HepG2 (cell line): ENCODE measurements at regions not wholly inside any gene's neighbourhood (a gene's known extent, or its start where the extent isn't known, plus 50 kb on each side); places are given as distances from the start of the nearest gene placed in this dataset.
"Not testable (repeated sequence)": the region's sequence is repeated elsewhere in the genome, so short reads cannot be mapped to it uniquely, and the experiment has no call there.

Experiments
- CREM ChIP-seq, 2 experiments: sonication (generic) in 1 of 2; formaldehyde crosslinking in 1 of 2; IDR thresholded peaks; 2 replicates each; pipeline versions ENCODE4 v1.4.0 to v1.6.1; 2016 to 2020; ENCODE audit warnings: antibody characterized with exemption in 1 of 2, mild to moderate bottlenecking in 1 of 2, missing genetic modification reagents in 1 of 2
- SALL1 ChIP-seq: sonication (generic); formaldehyde crosslinking; IDR thresholded peaks from 2 replicates; pipeline ENCODE4 v1.8.0; 2022; ENCODE audit warnings: mild to moderate bottlenecking, missing genetic modification reagents
- SIN3B ChIP-seq: fragments of 150-350 bp; IDR thresholded peaks from 2 replicates; pipeline ENCODE4 v1.6.1; 2014; ENCODE audit warnings: low read length
- TAF1 ChIP-seq: sonication (generic); formaldehyde crosslinking; IDR thresholded peaks from 2 replicates; pipeline ENCODE4 v1.4.0; 2020; ENCODE audit warnings: missing genetic modification reagents
- TCF12 ChIP-seq, 2 experiments: fragments of 450-650 bp in 1 of 2; sonication (generic) in 1 of 2; formaldehyde crosslinking in 1 of 2; IDR thresholded peaks; 2 replicates each; pipeline versions ENCODE4 v1.6.1 to v1.8.0; 2017 to 2022; ENCODE audit warnings: antibody characterized with exemption in 1 of 2, mild to moderate bottlenecking in 1 of 2, missing genetic modification reagents in 1 of 2, moderate library complexity in 1 of 2
- ZFP1 ChIP-seq: IDR thresholded peaks from 2 replicates; pipeline ENCODE4 v1.6.1; 2016
- TF ChIP-seq, protein P1 (sequence below), 2 experiments: sonication (generic) in 1 of 2; formaldehyde crosslinking in 1 of 2; IDR thresholded peaks; 2 replicates each; pipeline versions ENCODE4 v1.4.0 to v1.6.1; 2018 to 2020; ENCODE audit warnings: missing genetic modification reagents in 2 of 2, borderline replicate concordance in 1 of 2, low read depth in 1 of 2, mild to moderate bottlenecking in 1 of 2, missing biosample characterization in 1 of 2

DNA sequence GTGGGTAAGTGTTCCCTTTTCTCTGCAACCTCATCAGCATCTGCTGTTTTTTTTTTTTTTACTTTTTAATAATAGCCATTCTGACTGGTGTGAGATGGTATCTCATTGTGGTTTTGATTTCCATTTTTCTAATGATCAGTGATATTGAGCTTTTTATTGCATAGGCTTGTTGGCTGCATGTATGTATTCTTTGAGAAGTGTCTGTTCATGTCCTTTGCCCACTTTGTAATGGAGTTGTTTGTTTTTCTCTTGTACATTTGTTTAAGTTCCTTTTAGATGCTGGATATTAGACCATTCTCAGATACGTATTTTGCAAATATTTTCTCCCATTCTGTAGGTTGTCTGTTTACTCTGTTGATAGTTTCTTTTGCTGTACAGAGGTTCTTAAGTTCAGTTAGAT lies 134.6 kb downstream of the NAA11 start:
- not testable (repeated sequence) for TF ChIP-seq ZFP1; CREM (IDR thresholded peaks at IDR 0.05); CREM (CRISPR knock-in tag; IDR thresholded peaks at IDR 0.05); TCF12 (IDR thresholded peaks at IDR 0.05); TCF12 (CRISPR knock-in tag; IDR thresholded peaks at IDR 0.05); SALL1 (CRISPR knock-in tag); SIN3B; TAF1 (CRISPR knock-in tag)
- TF ChIP-seq, protein P1, sequence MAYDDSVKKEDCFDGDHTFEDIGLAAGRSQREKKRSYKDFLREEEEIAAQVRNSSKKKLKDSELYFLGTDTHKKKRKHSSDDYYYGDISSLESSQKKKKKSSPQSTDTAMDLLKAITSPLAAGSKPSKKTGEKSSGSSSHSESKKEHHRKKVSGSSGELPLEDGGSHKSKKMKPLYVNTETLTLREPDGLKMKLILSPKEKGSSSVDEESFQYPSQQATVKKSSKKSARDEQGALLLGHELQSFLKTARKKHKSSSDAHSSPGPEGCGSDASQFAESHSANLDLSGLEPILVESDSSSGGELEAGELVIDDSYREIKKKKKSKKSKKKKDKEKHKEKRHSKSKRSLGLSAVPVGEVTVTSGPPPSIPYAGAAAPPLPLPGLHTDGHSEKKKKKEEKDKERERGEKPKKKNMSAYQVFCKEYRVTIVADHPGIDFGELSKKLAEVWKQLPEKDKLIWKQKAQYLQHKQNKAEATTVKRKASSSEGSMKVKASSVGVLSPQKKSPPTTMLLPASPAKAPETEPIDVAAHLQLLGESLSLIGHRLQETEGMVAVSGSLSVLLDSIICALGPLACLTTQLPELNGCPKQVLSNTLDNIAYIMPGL (CRISPR knock-in tag; IDR thresholded peaks at IDR 0.05; ENCODE audit: borderline replicate concordance in 1 of 2, low read depth in 1 of 2), result not testable (repeated sequence)
